Testis (tissue), 2 donors: ENCODE measurements at regions not wholly inside any gene's neighbourhood (a gene's known extent, or its start where the extent isn't known, plus 50 kb on each side); places are given as distances from the start of the nearest gene placed in this dataset.

Source experiments
- POLR2A ChIP-seq: fragments of 450-650 bp; IDR thresholded peaks from one replicate; pipeline ENCODE4 v1.6.1; 2017; ENCODE audit warnings: antibody characterized with exemption, mild to moderate bottlenecking, moderate library complexity
- TF ChIP-seq, protein P1 (sequence below), 3 experiments: fragments of 450-650 bp in 2 of 3; fragments of 200-600 bp in 1 of 3; sonication (generic) in 1 of 3; IDR thresholded peaks; one replicate each; pipeline ENCODE4 v1.5.1; 2016 to 2019; ENCODE audit warnings: antibody characterized with exemption in 3 of 3, mild to moderate bottlenecking in 2 of 3, moderate library complexity in 1 of 3

DNA sequence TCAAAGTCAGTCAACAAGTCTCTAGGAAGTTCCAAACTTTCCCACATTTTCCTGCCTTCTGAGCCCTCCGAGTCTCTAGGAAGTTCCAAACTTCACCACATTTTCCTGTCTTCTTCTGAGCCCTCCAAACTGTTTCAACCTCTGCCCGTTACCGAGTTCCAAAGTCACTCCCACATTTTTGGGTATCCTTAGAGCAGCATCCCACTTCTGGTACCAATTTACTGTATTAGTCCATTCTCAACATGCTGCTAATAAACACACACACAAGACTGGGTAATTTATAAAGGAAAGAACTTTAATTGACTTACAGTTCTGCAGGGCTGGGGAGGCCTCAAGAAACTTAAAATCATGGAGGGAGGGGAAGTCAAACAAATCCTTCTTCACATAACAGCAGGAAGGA, 169.0 kb upstream of the HS3ST3A1 start:
- TF ChIP-seq, protein P1, sequence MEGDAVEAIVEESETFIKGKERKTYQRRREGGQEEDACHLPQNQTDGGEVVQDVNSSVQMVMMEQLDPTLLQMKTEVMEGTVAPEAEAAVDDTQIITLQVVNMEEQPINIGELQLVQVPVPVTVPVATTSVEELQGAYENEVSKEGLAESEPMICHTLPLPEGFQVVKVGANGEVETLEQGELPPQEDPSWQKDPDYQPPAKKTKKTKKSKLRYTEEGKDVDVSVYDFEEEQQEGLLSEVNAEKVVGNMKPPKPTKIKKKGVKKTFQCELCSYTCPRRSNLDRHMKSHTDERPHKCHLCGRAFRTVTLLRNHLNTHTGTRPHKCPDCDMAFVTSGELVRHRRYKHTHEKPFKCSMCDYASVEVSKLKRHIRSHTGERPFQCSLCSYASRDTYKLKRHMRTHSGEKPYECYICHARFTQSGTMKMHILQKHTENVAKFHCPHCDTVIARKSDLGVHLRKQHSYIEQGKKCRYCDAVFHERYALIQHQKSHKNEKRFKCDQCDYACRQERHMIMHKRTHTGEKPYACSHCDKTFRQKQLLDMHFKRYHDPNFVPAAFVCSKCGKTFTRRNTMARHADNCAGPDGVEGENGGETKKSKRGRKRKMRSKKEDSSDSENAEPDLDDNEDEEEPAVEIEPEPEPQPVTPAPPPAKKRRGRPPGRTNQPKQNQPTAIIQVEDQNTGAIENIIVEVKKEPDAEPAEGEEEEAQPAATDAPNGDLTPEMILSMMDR (IDR thresholded peaks at IDR 0.05): no peak
- no peak for TF ChIP-seq POLR2A
